ENCODE measurements at regions not wholly inside any gene's neighbourhood (a gene's known extent, or its start where the extent isn't known, plus 50 kb on each side); places are given as distances from the start of the nearest gene placed in this dataset.

DNA sequence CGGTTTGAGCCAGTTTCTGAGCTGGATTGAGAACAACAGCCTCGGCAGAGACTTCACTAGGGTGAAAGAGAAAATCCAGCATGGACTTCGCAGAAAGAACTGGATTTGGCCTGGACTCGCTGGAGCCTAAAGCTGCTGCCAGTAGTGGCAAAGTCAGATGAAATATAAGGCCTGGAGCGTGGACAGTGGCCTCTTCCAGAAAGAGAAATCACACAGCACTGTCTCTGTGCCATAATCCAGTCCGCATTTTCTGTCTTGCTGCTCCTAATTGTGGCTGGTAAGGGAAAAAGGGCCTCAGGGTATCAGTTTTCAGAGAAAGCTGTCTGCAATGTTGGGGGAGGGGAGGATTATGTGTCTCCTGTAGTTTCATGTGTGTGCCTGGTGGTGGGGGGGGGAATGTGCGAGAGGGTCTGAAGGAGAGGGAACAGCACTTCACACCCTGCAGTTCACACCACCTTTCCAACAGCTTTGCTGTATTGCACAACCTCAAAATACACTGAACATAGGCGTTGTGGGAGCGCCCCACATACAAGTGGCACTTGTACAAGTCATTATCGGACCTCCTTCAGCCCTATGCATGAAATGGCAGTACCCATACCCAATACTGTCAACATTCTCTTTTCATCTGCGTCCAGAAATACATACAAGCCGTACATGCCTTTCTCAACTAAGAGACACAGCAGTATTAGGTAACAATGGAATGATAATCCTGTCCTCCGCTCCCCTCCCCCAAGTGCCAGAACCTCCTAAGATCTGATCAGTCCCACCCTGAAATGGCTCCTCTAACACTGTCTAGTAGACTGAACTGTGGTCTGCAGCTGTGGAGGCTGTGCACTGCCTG lies 107.5 kb upstream of the ATF7IP start (continued):
- TF ChIP-seq, protein P1, sequence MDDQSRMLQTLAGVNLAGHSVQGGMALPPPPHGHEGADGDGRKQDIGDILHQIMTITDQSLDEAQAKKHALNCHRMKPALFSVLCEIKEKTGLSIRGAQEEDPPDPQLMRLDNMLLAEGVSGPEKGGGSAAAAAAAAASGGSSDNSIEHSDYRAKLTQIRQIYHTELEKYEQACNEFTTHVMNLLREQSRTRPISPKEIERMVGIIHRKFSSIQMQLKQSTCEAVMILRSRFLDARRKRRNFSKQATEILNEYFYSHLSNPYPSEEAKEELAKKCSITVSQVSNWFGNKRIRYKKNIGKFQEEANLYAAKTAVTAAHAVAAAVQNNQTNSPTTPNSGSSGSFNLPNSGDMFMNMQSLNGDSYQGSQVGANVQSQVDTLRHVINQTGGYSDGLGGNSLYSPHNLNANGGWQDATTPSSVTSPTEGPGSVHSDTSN (IDR thresholded peaks at IDR 0.05) = no peak
- TF ChIP-seq EHF (CRISPR knock-in tag; IDR thresholded peaks at IDR 0.05) = no peak
- TF ChIP-seq, protein P2, sequence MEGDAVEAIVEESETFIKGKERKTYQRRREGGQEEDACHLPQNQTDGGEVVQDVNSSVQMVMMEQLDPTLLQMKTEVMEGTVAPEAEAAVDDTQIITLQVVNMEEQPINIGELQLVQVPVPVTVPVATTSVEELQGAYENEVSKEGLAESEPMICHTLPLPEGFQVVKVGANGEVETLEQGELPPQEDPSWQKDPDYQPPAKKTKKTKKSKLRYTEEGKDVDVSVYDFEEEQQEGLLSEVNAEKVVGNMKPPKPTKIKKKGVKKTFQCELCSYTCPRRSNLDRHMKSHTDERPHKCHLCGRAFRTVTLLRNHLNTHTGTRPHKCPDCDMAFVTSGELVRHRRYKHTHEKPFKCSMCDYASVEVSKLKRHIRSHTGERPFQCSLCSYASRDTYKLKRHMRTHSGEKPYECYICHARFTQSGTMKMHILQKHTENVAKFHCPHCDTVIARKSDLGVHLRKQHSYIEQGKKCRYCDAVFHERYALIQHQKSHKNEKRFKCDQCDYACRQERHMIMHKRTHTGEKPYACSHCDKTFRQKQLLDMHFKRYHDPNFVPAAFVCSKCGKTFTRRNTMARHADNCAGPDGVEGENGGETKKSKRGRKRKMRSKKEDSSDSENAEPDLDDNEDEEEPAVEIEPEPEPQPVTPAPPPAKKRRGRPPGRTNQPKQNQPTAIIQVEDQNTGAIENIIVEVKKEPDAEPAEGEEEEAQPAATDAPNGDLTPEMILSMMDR (IDR thresholded peaks at IDR 0.05) = no peak
- TF ChIP-seq, protein P3, sequence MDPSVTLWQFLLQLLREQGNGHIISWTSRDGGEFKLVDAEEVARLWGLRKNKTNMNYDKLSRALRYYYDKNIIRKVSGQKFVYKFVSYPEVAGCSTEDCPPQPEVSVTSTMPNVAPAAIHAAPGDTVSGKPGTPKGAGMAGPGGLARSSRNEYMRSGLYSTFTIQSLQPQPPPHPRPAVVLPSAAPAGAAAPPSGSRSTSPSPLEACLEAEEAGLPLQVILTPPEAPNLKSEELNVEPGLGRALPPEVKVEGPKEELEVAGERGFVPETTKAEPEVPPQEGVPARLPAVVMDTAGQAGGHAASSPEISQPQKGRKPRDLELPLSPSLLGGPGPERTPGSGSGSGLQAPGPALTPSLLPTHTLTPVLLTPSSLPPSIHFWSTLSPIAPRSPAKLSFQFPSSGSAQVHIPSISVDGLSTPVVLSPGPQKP (IDR thresholded peaks at IDR 0.05; ENCODE audit: low read depth, low read length) = no peak
- TF ChIP-seq, protein P4, sequence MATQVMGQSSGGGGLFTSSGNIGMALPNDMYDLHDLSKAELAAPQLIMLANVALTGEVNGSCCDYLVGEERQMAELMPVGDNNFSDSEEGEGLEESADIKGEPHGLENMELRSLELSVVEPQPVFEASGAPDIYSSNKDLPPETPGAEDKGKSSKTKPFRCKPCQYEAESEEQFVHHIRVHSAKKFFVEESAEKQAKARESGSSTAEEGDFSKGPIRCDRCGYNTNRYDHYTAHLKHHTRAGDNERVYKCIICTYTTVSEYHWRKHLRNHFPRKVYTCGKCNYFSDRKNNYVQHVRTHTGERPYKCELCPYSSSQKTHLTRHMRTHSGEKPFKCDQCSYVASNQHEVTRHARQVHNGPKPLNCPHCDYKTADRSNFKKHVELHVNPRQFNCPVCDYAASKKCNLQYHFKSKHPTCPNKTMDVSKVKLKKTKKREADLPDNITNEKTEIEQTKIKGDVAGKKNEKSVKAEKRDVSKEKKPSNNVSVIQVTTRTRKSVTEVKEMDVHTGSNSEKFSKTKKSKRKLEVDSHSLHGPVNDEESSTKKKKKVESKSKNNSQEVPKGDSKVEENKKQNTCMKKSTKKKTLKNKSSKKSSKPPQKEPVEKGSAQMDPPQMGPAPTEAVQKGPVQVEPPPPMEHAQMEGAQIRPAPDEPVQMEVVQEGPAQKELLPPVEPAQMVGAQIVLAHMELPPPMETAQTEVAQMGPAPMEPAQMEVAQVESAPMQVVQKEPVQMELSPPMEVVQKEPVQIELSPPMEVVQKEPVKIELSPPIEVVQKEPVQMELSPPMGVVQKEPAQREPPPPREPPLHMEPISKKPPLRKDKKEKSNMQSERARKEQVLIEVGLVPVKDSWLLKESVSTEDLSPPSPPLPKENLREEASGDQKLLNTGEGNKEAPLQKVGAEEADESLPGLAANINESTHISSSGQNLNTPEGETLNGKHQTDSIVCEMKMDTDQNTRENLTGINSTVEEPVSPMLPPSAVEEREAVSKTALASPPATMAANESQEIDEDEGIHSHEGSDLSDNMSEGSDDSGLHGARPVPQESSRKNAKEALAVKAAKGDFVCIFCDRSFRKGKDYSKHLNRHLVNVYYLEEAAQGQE (IDR thresholded peaks at IDR 0.05) = no peak
- TF ChIP-seq, protein P5, sequence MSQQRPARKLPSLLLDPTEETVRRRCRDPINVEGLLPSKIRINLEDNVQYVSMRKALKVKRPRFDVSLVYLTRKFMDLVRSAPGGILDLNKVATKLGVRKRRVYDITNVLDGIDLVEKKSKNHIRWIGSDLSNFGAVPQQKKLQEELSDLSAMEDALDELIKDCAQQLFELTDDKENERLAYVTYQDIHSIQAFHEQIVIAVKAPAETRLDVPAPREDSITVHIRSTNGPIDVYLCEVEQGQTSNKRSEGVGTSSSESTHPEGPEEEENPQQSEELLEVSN (IDR thresholded peaks at IDR 0.05; ENCODE audit: borderline replicate concordance, low read depth) = peak; percentile 40; the same call in 1 of the 2 replicates
- no peak for TF ChIP-seq NPAS2 (CRISPR knock-in tag; IDR thresholded peaks at IDR 0.05; ENCODE audit: borderline replicate concordance)
- TF ChIP-seq RNF2 (IDR thresholded peaks at IDR 0.05; ENCODE audit: borderline replicate concordance, low read depth) = no peak
- TF ChIP-seq CHD2 (IDR thresholded peaks at IDR 0.05; ENCODE audit: low read length, partially characterized antibody) = no peak
- no peak for TF ChIP-seq CBX8 (IDR thresholded peaks at IDR 0.05)
- no peak for TF ChIP-seq GATA3 (IDR thresholded peaks at IDR 0.05; ENCODE audit: borderline replicate concordance)
- TF ChIP-seq, protein P6, sequence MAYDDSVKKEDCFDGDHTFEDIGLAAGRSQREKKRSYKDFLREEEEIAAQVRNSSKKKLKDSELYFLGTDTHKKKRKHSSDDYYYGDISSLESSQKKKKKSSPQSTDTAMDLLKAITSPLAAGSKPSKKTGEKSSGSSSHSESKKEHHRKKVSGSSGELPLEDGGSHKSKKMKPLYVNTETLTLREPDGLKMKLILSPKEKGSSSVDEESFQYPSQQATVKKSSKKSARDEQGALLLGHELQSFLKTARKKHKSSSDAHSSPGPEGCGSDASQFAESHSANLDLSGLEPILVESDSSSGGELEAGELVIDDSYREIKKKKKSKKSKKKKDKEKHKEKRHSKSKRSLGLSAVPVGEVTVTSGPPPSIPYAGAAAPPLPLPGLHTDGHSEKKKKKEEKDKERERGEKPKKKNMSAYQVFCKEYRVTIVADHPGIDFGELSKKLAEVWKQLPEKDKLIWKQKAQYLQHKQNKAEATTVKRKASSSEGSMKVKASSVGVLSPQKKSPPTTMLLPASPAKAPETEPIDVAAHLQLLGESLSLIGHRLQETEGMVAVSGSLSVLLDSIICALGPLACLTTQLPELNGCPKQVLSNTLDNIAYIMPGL (CRISPR knock-in tag; IDR thresholded peaks at IDR 0.05; ENCODE audit: borderline replicate concordance) = no peak
- no peak for TF ChIP-seq CHD4 (IDR thresholded peaks at IDR 0.05; ENCODE audit: borderline replicate concordance)
- TF ChIP-seq, protein P7, sequence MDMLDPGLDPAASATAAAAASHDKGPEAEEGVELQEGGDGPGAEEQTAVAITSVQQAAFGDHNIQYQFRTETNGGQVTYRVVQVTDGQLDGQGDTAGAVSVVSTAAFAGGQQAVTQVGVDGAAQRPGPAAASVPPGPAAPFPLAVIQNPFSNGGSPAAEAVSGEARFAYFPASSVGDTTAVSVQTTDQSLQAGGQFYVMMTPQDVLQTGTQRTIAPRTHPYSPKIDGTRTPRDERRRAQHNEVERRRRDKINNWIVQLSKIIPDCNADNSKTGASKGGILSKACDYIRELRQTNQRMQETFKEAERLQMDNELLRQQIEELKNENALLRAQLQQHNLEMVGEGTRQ (IDR thresholded peaks at IDR 0.05) = no peak
- peak; percentile 9; the same call in 1 of the 3 replicates for TF ChIP-seq SMC3 (IDR thresholded peaks at IDR 0.05)
- no peak for TF ChIP-seq ZC3H11A (IDR thresholded peaks at IDR 0.05)
- TF ChIP-seq CBX2 (IDR thresholded peaks at IDR 0.05; ENCODE audit: borderline replicate concordance, low read depth) = no peak
- TF ChIP-seq TP53 (CRISPR knock-in tag; IDR thresholded peaks at IDR 0.05) = no peak
- TF ChIP-seq, protein P8, sequence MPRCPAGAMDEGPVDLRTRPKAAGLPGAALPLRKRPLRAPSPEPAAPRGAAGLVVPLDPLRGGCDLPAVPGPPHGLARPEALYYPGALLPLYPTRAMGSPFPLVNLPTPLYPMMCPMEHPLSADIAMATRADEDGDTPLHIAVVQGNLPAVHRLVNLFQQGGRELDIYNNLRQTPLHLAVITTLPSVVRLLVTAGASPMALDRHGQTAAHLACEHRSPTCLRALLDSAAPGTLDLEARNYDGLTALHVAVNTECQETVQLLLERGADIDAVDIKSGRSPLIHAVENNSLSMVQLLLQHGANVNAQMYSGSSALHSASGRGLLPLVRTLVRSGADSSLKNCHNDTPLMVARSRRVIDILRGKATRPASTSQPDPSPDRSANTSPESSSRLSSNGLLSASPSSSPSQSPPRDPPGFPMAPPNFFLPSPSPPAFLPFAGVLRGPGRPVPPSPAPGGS (IDR thresholded peaks at IDR 0.05) = no peak
- no peak for TF ChIP-seq KDM5A (IDR thresholded peaks at IDR 0.05)
- TF ChIP-seq RFX5 (IDR thresholded peaks at IDR 0.05) = peak; percentile 64; the same call in 1 of the 2 replicates
- no peak for TF ChIP-seq HOXB5 (CRISPR knock-in tag; IDR thresholded peaks at IDR 0.05)
- no peak for TF ChIP-seq POLR2A (IDR thresholded peaks at IDR 0.05; ENCODE audit: low read length)
- TF ChIP-seq, protein P9, sequence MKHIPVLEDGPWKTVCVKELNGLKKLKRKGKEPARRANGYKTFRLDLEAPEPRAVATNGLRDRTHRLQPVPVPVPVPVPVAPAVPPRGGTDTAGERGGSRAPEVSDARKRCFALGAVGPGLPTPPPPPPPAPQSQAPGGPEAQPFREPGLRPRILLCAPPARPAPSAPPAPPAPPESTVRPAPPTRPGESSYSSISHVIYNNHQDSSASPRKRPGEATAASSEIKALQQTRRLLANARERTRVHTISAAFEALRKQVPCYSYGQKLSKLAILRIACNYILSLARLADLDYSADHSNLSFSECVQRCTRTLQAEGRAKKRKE (CRISPR knock-in tag; IDR thresholded peaks at IDR 0.05; ENCODE audit: low read depth) = no peak
- no peak for TF ChIP-seq PHF8 (IDR thresholded peaks at IDR 0.05; ENCODE audit: borderline replicate concordance, low read depth)
- no peak for TF ChIP-seq FOSL2 (IDR thresholded peaks at IDR 0.05)
- TF ChIP-seq FOSL2 (CRISPR knock-in tag; IDR thresholded peaks at IDR 0.05) = no peak
- TF ChIP-seq POLR2AphosphoS2 (conservative IDR thresholded peaks at IDR 0.05; ENCODE audit: low read length) = no peak
